HCT116 (cell line): ENCODE measurements at regions not wholly inside any gene's neighbourhood (a gene's known extent, or its start where the extent isn't known, plus 50 kb on each side); places are given as distances from the start of the nearest gene placed in this dataset.

Experiments
- CEBPB ChIP-seq: IDR thresholded peaks from 2 replicates; pipeline ENCODE4 v1.6.1; 2012; ENCODE audit warnings: low read depth
- CTCF ChIP-seq, 3 experiments: fragments of 200-600 bp in 1 of 3; sonication (generic) in 1 of 3; IDR thresholded peaks in 2 of 3; conservative IDR thresholded peaks in 1 of 3; 2 replicates each; pipeline ENCODE4 v1.5.1; 2012 to 2017; ENCODE audit warnings: low read depth in 2 of 3, low read length in 2 of 3, antibody characterized with exemption in 1 of 3, borderline replicate concordance in 1 of 3, control low read depth in 1 of 3, mild to moderate bottlenecking in 1 of 3, mixed read lengths in 1 of 3, mixed run types in 1 of 3, moderate library complexity in 1 of 3; ENCODE audit not compliant: insufficient read depth in 1 of 3
- EZH2 ChIP-seq: fragments of 200-600 bp; sonication (generic); IDR thresholded peaks from 2 replicates; pipeline ENCODE4 v1.6.1; 2017; ENCODE audit warnings: antibody characterized with exemption, mixed run types
- MAX ChIP-seq: IDR thresholded peaks from 2 replicates; pipeline ENCODE4 v1.6.1; 2012
- POLR2A ChIP-seq: IDR thresholded peaks from 2 replicates; pipeline ENCODE4 v1.7.0; 2011; ENCODE audit warnings: borderline replicate concordance; ENCODE audit not compliant: insufficient read depth, insufficient read length; ENCODE audit errors: extremely low read depth

- TF ChIP-seq MAX = no peak
- TF ChIP-seq CTCF (IDR thresholded peaks at IDR 0.05 in 2 of 3, conservative IDR thresholded peaks at IDR 0.05 in 1 of 3; ENCODE audit: borderline replicate concordance in 1 of 3, insufficient read depth in 1 of 3, low read depth in 2 of 3, low read length in 2 of 3) = no peak
- TF ChIP-seq POLR2A = no peak
- TF ChIP-seq EZH2 = no peak
- TF ChIP-seq CEBPB = no peak
Observed at GRCh38 chr14:76274324-76274723, 101.6 kb upstream of the ESRRB start.
